ENCODE measurements at regions not wholly inside any gene's neighbourhood (a gene's known extent, or its start where the extent isn't known, plus 50 kb on each side); places are given as distances from the start of the nearest gene placed in this dataset.

GRCh38 chr4:30821859-30822612 lies 101.9 kb downstream of the PCDH7 start:
- no peak for TF ChIP-seq POLR2A (IDR thresholded peaks at IDR 0.05)
- TF ChIP-seq CTCF (IDR thresholded peaks at IDR 0.05): no peak
